NCI-H2196 treated with DMSO at 0.1 percent for 48 hours (cell line): ENCODE measurements at regions not wholly inside any gene's neighbourhood (a gene's known extent, or its start where the extent isn't known, plus 50 kb on each side); places are given as distances from the start of the nearest gene placed in this dataset.

Experiments
- DNase-seq: peaks from one replicate; lab custom pipeline; 2025; ENCODE audit not compliant: unreplicated experiment; lab: John Stamatoyannopoulos, UW

DNA sequence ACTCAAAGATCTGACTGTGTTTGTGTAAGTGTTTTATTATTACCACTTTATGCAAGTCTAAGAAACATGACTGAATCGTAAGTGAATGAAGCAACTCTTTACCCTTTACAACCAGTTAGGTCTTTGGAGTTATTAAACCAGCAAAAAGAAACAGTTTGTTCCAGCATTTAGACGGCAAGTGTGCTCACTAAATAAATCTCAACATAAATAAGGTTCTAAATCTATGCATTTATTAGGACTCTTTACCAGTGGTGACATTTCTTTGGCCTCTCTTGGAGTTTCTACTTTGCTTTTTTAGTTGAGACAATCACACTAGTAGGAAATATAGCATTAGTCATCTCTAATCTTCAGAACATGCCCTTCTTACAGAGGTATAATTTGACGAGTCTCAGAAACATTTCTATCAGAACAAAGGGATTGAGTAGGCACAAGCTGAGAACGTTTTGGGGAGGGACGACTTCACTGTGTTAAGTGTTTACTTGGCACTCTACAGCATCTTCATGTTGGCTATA is 739.9 kb upstream of the NR2F2 start:
- no peak for DNase-seq

DNA sequence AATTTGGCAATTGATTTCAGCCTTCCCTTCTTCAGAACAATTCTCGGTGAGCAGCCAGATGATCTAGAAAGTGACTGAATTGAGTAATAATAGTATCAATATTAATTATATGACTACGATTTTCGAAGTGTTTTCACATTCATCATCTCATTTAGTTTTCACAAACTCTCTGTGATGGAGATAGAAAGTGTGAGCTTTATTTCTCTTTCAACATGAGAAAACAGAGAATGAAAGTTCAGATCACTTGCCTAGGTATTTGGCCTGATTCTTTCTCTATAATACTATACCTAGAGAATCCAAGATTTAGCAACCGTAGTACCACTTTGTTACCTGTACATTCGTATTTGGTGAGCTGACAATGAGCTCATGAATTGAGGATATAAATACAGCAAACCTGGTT is 739.2 kb upstream of the NR2F2 start:
- DNase-seq: no peak

GRCh38 chr15:95591886-95592285 is 738.6 kb upstream of the NR2F2 start:
- no peak for DNase-seq

DNA sequence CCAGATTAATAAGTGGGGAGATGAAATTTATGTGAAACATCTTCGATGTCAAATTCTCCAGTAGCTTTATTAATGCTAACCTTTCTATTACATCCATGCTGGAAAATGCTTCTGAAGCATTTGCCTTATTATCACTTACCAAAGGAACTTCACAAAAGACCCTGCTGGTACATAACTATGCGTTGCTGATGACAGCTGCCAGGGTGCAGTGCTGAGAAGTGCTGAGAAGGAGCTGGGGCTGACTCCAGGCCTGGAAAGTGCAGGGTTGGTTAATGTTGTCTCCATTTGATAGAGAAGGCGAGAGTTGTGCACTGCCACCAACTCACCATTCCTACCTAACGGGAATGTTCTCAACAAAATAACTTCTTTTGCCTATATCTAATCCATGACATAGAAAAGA is 736.0 kb upstream of the NR2F2 start:
- no peak for DNase-seq

DNA sequence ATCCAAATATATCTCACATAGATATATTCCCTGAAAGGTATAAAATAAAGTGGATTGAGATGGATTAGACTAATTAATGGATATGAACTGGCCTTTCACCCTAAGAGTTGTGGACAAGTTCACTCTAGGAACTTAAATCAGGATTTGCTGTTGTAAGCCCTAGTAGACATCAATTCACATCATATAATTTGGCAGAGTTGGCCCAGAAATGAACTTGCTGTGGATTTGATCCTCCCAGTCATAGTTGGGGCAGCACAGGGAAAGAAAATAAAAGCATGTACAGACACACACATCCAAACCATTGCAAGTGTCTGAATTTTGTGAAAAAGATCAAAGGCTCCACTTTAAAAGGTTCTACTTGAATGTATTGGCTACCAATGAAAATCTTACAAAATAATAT is 734.7 kb upstream of the NR2F2 start:
- DNase-seq: no peak

- no peak for DNase-seq
Measured at GRCh38 chr15:95596496-95596895, 734.0 kb upstream of the NR2F2 start.

DNA sequence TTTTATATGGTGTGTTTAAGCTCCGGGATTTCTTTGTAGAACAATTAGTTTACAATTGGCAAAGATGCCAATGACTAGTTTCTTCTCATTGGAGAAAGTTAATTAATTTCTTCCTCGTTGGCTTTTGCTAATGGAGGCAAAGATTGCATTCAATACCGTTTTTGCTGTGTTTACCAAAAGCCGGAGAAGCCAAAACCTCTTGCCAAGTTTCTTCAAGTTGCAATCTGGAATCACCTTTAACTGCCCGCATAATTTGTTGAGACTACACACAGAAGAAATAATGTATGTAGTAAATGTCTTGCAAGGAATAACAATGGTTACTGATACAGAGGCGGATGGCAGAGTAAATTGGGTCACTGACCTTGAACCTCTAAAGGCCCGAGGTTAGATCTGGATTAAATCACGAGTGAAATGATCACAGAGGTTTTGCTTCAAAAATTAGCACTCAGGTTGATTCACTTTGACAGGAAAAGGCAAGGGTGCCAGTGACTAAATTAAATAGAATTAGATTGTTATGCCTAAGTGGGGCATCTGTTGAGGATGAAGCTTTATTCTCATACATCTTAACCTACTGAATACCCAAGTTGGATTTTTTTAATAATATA is 732.1 kb upstream of the NR2F2 start:
- DNase-seq: no peak

GRCh38 chr15:95600367-95600766 is 730.1 kb upstream of the NR2F2 start:
- DNase-seq: no peak

DNA sequence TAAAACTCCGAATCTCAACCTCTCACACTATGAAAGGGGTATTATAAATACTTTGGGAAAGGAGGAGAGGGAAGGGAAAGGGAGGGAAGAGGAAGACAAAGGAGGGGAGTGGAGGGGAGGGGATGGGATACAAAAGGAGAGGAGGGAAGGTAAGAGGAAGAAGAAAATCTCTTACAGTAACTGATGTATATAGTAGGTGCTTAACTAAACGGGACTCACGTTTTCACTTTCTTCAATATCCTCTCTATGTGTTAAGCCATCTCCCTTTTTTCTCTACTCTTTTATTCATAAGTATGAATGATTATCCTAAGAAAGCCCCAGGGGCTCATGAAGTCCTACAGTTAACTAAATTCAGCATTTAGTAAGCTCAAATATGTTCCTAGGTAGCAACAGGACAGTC is 729.6 kb upstream of the NR2F2 start:
- DNase-seq: no peak

- no peak for DNase-seq
Measured at GRCh38 chr15:95601525-95601924, 729.0 kb upstream of the NR2F2 start.

DNA sequence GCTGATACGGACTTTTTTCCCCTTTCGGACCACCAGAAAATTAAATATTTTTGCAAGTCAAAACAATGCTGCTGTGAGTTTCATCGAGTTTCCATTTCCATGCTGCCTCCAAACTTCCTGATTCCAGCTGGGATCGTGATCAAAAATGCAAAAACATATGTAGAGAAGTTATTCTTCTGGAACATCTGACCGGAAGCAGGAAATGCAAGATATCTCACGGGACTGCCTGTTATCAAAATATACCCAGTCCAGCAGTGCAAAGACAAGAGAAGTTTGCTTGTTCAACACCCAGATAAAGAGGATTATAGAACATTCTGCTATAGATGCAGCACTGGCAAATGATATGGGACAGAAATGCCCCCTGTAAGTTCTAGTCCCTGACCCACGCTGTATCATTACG is 726.7 kb upstream of the NR2F2 start:
- DNase-seq: no peak

DNA sequence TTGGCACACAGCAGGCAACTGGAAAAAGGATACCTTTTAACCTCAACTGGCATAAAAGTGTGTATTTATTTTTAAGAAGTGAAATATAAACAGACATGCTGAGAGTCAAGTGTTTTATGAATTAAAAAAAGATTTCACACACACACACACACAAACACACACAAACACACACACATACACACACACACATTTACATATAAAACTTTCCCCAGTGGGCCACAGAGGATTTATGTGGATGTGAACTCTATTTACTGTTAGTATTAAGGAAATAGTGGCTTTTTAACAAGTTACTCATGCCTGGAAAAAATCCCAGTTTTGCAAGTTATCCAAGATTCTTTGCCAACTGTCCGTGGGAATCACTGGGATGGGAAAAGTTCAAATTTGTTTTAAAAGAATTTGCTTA is 725.9 kb upstream of the NR2F2 start:
- DNase-seq: no peak

DNA sequence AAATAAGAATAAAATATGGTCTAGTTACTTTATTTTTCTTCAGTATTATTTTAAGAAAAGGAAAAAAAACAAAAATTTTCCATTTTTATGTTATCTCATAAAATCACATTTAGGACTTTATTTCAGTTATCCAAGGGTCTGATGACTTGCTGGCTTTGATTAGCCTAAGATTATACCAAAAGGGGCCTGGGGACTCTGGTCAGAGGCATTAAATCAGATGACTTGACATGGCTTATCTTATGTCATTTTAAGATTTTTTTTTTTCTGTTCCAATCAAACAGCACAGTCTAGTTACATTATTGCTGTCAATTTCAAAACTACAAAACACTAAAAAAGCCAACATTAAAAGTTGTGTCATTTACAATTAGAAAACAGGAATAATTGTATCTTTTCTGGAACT is 725.4 kb upstream of the NR2F2 start:
- no peak for DNase-seq

DNA sequence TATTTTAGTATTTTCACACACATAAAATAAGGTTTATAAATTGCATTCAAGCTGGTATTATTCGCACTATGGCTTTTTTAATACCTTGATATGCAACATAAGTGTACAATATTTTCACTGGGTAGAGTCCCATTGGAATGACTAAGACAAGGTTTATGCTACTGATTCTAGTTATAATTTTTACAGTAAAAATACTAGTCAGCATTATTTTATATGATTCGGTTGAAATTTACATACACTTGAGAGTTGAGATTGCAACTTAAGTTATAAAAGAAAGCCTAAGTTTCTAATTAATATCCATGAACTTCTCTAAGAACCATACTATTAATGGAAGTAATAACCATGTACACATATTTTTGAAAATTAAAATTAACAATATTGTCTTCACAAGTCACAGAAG is 723.9 kb upstream of the NR2F2 start:
- DNase-seq: no peak

GRCh38 chr15:95608371-95608770 is 722.1 kb upstream of the NR2F2 start:
- DNase-seq: no peak

DNA sequence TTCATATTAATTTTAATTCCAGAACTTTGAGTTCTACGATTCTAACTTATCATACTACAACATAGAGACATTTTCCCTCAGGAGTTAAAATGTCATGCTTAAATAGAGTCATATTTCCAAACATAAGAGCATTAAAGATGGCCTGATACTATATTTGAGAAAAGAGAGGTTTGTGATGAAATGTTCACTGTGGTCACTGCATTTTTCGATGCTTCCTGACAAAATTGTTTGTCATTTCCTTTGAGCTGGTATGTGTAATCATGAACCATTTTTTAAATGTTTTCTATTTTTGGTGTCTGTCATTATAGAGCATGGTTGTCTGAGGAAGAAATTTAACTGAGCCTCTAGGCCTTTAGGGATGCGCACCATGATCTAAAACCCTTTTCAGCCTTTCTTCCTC is 721.4 kb upstream of the NR2F2 start:
- DNase-seq: no peak

DNA sequence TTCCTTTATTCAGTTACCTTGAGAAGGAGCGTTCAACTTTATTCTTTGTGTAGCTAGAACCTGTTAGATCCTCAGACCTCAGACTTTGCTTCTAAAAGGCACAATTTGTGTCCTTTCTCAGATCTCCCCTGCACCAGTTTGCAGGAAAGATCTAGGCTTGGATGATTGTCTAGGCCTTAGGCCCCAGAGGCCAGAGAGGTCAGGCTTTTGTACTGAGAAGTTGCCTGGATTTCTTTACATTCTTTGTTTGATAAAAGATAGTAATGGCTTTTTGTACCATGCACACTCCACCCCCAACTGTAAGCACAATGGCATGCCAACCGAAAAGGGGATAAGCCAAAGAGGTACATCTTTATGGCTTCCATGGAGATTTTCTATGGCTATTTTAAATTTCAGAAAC is 719.6 kb upstream of the NR2F2 start:
- DNase-seq: no peak

GRCh38 chr15:95615436-95615835 is 715.1 kb upstream of the NR2F2 start:
- no peak for DNase-seq

GRCh38 chr15:95616306-95616705 is 714.2 kb upstream of the NR2F2 start:
- DNase-seq: no peak

DNA sequence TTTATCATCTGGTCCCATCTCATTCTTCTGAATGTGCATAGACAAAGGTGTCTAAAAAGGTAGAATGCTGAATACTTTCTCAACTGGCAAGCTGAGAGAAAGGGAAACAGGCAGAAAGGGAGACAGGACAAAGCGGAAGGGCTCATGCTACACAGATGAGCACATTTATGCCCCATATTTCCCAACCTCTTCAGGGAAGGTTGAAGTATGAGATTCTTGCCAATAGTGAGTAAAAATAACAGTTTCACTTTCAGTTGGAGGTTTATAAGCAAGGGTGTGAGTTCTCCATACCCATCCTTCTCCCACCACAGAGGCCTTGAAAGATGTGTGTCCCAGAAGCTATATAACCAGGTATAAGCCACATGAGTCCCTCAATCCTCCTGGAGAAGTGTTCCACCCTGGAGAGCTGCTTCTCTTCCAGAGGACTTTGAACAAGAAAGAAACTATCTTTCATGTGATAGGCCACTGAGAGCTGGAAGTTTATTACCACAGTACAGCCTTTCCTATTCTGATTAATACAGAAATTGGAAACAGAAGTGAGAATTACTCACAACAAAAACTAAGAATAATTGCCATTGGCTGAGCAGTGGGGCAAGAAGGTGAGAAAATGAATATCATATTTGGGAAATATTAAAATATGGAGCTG is 709.4 kb upstream of the NR2F2 start:
- DNase-seq: no peak

- no peak for DNase-seq
Measured at GRCh38 chr15:95622843-95623242, 707.7 kb upstream of the NR2F2 start.

DNA sequence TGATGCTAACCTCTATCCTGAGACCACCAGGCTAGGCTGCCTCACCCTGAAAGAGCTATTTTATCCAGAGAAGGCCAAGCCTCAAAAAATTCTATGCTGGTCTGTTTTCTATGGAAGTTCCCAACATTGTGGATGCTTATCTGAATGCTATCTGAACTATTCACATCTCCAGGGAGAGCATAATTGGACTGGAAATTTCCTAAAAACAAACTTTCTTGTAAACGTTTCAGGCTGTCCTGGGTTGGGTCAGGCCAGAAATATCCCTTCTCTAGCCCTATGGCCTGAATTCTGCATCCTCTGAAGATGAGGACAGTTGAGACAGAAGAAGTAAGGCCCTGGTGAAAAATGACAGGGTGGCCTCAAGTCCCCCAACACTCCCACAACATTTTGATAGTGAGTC is 706.4 kb upstream of the NR2F2 start:
- no peak for DNase-seq
